ENCODE measurements at regions not wholly inside any gene's neighbourhood (a gene's known extent, or its start where the extent isn't known, plus 50 kb on each side); places are given as distances from the start of the nearest gene placed in this dataset.
"Not testable (repeated sequence)": the region's sequence is repeated elsewhere in the genome, so short reads cannot be mapped to it uniquely, and the experiment has no call there.

DNA sequence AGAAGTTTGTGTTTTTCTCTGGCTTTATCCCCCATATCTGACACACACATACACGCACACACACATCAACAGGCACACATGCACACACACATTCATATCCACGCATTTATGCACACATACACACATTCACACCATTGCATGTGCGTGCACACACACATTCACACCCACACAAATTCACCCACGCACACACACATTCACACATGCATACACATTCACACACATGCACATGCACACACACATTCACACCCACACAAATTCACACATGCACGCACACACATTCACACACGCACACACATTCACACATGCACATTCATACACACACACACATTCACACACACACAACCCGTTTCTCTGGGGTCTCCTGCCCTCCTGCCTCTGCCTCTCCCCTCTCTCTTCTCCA lies 264.2 kb downstream of the BCL11B start:
- DNase-seq: no peak

DNA sequence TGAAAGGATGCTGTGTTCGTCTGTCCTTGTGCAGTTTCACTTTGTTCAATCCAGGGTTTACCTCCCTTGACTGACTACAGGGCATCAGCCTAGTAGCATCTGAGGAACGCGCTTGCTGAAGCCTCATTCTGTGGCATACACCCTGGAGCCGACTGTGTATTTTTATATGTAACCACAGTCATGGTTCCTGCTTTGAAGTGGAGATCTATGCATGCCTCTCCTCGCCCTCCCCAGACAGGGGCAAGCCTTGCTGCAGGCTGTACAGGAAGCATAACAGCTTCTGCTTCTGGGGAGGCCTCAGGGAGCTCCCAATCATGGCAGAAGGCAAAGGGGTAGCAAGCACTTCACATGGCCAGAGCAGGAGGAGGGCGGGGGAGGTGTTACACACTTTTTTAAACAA lies 262.1 kb downstream of the BCL11B start:
- DNase-seq: no peak

DNA sequence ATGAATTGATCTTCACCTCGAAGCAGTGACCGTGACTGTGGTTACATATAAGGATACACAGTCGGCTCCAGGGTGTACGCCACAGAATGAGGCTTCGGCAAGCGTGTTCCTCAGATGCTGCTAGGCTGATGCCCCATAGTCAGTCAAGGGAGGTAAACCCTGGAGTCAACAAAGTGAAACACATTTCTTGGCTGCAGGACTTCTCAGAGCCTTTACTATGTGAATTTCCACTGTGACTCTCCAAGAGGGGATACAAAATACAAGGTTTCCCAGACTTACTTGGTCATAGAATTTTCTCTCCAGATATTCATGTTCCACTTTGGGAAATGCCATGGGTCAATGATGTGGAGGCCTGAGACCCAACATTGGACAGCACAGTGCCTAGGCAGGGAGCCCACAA lies 260.6 kb downstream of the BCL11B start:
- DNase-seq: no peak

DNA sequence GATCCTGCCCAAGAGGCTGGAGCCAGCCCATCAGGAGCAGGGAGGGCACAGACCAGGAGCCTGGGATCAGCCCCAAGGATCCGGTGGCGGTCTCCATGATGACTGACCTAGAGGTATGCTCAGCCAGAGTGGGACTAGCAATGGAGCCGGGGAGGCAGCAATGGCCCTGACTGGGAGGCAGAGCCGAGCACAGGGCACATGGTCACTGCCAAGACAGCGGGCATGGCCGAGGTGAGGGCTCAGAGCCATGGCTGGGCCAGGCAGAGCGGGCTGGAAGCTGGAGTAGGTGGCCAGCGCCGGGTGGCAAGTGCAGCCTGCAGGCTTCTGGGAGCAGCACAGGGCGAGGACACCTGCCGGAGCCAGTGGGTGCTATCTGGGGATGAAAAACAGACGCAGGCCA lies 259.3 kb downstream of the BCL11B start:
- no peak for DNase-seq

DNA sequence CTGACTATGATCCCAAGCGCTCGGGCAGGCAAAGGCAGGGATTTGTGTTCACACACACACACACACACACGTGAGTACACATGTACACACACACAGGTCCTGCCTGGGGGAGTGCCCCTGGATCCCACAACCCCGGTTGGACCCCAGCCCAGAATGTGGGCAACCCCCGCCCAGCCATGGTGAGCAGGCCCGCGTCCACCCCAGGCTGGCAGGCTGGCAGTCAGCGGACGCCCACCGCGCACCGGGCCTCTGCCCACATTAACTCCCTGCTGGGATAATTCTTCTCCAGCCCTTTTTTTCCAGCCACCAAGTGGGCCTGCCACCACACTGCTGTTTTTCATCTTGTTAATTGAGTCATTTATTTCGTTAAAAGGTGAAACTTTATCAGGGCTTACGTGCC lies 256.2 kb downstream of the BCL11B start:
- DNase-seq: no peak

DNA sequence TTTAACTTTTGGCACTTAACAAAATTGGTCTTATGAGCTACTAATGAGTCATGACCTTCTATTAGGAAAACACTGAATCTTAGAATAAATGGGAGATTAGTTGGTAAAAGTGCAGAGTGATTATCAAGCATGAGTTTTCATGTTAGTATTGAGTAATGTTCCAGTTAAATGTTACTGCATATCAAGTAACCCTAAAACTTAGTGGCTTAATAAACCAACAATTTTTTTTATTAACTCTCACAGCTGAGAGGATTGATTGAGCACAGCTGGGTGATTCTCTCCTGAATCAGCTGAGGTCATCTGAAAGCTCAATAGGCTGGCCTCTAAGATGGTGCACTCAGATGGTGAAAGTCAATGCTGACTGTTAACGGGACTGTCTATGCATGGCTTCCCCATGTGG lies 248.6 kb downstream of the BCL11B start:
- DNase-seq: no peak

DNA sequence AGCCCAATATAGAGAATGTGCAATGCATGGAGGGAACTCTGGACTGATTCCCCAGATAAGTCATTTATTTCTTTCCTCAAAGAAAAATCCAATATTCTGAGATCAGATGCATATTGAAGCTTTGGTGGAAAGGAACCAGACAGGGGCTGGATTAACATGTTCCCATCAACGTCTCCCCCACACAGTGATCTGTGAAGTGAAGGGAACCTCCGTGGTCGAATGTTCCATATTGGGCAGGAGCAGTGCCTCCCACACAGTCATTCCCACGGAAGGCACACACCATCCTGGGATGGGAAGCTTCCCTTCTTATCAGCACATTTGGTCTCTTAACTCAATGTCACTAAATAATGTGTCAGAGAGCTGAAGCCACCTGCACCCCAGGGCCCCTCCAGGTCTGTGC lies 247.1 kb downstream of the BCL11B start:
- no peak for DNase-seq

DNA sequence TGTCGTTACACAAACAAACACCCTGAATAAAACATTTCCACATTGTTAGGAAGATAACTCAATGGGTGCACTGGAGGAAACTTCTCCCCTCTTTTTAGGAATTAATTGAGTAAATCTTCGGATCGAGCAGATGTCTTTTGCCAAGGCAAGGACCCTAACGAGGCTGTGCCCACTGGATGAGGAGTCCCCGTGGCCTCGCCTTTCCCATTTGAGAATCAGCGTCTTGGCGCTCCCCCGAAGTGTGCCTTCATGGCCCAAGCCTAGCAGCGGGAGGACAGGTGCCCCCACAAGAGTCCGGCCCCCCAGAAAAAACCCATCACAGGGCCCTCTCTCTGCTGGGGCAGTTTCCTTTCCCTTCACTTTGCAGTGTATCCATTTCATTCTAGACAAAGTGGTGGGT lies 246.6 kb downstream of the BCL11B start:
- DNase-seq: no peak

DNA sequence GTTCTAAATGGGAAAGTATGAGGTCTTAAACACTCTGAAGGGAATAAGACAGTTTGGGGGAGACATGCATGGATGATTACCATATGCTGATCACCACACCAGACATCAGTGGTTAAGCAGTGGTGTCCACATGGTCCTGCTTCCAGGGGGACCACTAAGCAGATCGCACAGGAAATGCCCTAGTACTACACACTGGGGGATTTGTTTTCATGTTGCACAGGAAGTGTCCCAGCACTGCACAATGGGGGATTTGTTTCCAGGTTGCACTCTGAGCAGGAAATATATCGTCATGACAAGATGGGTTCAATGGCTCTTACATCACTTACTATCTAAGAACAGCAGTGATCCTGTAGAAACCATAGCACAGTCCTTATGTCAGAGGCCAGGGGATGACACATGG lies 245.5 kb downstream of the BCL11B start:
- no peak for DNase-seq

DNA sequence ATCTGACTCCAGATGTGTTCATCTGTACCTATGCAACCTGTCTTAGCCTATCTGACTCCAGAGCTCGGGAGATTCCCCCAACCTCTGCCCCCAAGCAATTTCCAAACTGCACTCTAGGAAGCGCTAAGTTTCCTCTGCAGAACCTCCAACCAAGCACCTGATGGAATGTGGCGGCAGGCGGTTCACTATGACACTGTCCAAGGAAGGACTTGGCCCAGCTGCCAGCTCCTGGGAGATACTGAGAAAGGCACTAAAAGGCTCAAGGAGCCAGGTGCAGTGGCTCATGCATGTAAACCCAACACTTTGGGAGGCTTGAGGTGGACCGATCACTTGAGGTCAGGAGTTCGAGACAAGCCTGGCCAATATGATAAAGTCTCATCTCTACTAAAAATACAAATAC lies 244.0 kb downstream of the BCL11B start:
- DNase-seq: no peak

DNA sequence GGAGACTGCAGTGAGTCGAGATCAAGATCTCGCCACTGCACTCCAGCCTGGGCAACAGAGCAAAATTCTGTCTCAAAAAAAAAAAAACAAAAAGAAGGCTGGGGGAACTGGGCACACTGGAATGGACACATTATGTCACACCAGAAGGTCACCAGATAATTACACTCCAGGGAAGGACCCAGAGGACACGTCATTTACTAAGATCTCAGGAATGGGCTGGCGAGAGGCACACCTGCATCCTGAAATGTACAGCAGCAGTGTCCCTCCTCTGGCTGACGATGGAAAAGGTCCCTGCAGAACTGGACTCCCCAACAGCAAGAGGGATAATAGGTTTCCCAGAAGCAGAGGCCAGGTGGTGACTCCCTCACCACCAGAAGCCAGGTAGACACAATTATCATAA lies 243.5 kb downstream of the BCL11B start:
- no peak for DNase-seq

DNA sequence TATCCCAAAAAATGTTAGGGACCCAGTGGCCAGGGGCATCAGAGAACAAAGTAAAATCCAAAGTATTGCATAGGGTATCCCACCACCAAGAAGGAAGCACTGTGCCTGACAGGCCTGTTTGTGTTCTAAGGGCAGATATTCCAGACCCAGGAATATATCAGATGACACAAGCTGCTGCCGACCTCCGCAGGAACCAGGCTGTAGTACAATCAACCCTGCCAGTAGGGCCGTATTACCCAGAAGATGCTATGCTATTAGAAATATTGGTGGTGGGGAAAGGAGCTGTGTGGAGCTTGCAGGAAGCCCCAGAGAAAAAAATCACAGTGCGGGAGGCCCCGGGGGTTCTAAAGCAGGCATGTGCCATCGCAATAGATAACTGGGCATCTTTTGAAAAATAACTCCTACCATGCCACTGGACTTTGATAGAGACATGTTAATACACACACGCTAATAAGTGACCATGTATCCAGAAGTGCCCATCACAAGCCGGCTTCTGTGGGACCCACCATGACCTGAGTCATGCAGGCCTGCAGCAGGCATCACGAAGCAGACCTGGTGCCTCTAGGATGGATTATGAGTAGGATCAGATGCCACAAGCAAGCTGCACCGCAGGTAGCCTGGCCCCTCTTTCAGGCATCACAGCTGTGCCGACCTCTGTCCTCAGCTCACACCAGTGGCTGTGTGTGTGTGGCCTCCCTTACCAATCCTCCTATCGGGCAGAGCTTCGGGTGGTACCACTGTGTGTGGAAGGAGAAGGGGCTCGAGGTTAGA lies 242.7 kb downstream of the BCL11B start:
- DNase-seq: no peak

DNA sequence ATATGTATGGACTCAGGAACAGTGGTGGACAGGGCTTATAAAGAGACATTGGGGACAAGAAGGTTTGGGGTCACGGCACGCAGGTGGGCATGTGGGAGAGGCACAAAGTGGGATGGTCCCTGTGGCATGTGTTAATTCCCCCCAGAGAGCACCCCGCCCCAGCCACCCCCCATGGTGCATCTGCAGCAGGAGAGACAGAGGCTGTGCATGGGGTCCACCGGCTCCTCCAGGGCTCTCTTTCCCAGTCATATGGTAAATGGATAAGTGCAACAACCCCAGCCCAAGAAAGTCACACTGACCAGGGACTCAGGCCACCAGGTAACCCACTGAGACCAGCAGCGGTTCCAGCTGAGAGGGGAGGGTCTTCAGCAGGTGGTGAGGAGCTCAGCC lies 242.1 kb downstream of the BCL11B start:
- DNase-seq: no peak

DNA sequence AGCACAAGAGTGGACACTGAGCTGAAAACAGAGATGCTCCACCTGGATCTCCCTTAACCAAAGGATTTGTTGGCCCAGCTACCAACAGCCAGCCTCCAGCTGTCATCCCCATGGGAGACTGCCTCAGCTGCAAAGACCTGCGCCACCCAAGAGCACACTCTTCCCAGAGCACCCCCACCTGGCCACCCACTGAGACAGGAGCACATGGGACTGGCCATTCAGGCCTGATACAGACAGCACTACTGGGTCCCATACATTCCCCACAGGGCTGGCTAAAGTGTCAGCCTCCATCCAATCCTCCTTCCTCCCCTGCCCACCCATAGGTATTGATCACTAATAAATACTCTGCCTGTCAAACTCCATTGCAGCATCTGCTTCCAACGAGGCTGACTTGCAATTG lies 241.5 kb downstream of the BCL11B start:
- DNase-seq: no peak

DNA sequence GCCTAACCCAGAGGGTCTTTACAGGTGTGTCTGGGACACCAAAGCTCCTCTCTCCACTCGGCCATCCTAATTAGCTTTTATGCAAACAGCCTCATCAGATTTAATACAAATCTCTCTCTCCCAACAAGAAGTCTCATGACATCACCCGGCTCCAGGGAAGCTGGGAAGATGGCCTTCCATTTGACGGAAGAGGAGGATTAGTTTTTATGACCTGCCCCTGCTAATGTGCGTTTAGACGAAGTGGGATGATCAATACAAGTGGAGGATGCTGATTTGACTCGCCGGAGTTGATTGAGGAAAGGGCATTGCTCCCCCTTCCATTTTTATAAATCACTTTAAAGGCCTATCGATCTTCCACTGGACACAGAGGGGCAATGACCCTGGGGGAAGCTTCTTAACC lies 239.2 kb downstream of the BCL11B start:
- no peak for DNase-seq

DNA sequence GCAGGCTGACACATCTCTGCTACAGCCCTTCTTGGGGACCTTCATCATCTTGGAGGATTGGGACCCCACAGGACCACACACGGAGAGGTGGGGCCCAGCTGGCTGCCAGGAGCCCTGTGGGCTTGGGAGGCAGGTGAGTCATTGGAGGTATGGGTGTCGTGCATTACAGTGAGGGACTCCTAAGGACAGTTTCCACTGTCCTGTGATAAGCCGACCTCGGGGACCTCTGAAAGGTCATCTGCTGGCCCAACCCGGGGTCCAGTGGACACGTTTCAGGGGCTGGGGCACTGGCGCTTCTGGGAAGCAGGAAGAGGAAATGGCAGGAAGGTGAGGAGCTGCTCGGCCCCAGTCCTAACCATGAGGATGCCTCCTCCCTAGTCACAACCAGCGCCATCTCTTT lies 238.0 kb downstream of the BCL11B start:
- no peak for DNase-seq

DNA sequence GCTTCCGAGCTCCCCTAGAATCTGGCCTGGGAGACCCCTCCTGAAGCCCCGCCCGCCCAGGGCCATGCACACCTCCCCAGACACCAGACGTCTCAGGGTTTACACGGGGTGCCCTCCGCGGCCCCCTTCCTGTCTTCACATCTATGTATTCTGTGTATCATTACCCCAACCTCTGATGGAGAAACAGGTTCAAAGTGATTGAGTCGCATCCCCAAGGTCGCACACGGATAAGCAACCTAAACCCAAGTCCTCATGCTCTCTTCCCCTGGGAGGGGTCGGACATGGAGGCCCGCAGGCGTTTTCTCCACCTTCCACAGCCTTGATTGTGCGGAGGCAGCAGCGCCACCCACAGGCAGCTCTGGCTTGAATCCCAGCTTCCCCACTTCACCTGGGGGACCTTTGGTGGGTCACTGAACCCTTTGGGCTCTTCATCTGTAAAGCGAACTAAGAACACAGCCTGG lies 237.3 kb downstream of the BCL11B start:
- DNase-seq: no peak

DNA sequence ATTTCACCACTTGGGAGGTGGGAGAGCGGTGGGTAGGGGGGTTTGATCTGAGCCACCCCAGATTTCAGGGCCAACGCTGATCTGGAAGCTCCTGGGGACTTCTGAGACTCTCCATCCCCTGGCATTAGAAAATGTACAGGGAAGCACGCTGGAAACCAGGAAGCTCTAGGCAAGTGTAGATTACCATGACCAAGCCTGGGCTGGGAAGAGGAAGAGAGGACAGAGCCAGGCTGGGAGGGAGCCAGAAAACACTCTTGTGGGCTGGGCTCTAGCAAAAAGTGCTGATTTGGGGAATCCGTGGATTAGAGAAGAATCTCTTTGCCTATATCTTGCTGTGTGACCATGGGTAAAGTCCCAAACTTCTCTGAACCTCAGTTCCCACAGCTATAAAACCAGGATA lies 236.7 kb downstream of the BCL11B start:
- DNase-seq: no peak

DNA sequence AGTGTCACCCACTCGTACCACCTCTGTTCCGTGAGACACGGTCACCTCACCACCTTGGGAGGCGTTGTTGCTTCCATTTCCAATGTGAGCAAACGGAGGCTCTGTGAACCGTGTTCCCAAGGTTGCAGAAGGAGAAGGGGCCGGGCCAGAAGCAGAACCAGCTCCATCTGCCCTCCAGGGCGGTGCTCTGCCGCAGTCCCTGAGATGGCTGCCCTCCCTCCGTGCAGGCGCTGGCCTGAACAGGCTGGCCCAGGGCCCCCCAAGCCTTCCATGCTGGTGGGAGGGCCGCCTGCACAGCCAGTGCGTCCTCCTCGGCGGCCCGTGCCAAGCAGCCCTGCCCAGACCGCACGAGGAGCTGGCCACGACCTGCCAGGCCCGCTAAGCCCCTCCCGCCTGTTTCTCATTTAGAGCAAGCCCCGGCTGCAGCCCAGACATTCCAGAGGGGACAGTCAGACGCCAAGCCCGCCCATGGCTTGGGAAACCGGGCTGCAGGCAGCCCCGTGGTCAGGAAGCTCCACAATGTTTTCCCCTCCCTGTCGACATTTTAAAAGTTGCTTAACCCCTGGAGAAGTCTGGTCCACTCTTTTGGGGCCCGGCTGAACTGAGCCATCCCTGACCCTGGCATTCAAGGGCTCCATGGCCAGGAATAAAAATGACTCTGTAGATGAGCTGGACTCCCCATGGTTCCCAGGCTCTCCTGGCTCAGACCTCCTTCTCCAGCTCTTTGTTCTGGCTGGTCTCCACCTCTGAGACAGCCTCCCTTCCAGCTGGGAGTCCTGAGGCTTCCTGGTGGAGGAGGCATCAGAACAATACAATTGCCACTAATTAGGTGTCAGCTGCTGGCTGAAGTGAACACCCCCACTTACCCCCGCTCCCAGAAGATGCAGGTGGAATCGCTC lies 236.0 kb downstream of the BCL11B start:
- DNase-seq: no peak

DNA sequence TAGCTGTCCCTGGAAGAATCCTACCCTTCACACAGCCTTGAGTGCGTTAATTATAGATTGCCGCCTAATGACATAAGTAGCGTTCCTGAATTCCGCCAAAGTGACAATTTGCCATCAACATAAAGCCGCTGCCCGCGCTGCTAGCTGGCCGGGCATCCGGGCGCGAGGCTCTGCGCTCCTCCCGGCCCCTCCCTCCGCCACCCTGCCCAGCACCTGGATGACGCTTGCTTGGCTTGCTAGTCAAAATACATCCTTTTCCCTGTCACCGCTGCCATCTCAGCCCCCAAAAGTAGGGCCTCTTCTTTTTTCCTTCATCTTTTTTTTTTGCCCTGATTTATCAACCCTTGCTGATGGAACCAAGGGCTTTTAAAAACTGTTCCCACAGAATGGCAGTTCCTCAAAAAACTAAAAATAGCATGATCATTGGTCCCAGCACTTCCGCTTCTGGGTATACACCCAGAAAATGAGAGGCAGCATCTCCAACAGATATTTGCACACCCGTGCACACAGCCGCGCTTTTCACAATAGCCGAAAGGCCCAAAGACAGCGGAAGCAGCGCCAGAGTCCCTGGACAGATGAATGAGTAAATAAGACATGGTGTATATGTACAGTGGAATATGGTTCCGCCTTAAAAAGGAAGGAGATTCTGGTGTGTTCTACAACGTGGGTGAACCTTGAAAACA lies 235.2 kb downstream of the BCL11B start:
- no peak for DNase-seq

DNA sequence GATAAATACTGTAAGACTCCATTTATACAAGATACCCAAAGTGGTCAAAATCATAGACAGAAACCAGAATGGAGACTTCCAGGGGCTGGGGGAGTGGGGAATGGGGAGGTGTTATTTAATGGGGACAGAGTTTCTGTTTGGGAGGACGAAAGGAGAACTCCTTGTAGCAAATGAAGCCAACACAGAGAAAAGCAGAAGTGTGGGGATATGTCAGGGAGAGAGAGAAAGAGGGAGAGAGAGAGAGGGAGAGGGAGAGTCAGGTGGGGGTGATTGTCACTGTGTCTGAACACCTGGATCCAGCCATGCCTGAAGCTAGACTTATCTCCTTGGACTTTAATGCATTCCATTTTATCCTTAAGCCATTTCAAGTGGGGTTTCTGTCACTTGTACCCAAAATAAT lies 234.7 kb downstream of the BCL11B start:
- DNase-seq: not testable (repeated sequence)

DNA sequence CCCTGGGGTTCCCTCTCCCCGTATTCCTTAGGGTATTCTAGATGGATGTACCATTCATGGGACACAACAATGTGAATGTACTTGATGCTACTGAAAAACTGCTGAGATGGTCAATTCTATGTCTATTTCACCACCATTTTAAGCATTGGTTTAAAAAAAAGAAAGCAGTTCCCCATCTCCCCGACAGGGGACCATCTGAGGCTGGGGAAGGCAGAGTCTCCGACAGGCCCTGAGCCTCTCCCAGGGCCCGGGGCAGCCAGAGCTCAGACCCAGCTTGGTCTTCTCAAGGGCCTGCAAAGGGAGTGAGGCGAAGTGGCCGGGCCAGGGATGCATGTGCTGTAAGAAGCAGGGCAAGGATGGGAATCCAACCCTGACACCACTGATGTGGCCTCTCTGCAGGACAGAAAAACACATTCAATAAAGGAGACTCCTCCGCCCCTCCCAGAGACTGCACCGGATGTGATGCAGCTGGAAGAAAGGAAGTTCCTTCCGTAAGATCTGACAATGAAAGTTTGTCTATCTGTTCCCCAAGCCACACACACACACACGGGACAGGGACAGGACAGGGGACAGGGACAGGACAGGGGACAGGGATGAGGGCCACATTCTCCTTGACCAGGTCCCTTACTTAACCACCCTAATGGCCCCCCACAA lies 234.1 kb downstream of the BCL11B start:
- DNase-seq: no peak

DNA sequence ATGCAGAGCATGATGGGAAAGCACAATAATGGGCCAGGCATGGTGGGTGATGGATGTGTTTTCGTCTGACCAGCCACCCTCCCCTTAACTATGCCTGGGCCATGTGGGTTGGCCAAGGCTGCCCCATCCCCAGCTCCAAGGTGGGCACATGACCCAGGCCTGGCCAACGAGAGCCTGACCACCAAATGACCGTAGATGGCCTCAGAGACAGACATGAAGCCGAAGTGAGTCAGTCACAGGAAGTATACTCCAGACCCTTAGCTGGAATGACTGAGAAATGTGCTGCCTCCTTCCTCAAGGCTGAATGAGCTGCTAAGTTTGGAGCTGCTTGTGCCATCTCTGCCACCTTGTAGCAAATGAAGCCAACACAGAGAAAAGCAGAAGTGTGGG lies 233.6 kb downstream of the BCL11B start:
- no peak for DNase-seq
